Muscle of leg (tissue), 3 donors: ENCODE measurements at regions not wholly inside any gene's neighbourhood (a gene's known extent, or its start where the extent isn't known, plus 50 kb on each side); places are given as distances from the start of the nearest gene placed in this dataset.

Experiments
- DNase-seq: peaks from one replicate; pipeline ENCODE4 v3.0.0; 2013
- H3K27ac ChIP-seq: one replicate; pipeline ENCODE4 v1.5.1; 2013; ENCODE audit warnings: mild to moderate bottlenecking, low read length, control low read depth
- H3K27me3 ChIP-seq: one replicate; pipeline ENCODE4 v1.6.1; 2013; ENCODE audit warnings: low read length; ENCODE audit not compliant: control insufficient read depth, insufficient read depth
- H3K36me3 ChIP-seq: one replicate; pipeline ENCODE4 v1.6.1; 2013; ENCODE audit warnings: low read length; ENCODE audit not compliant: control insufficient read depth, insufficient read depth
- H3K4me1 ChIP-seq: one replicate; pipeline ENCODE4 v1.6.1; 2013; ENCODE audit warnings: low read length; ENCODE audit not compliant: control insufficient read depth, insufficient read depth
- H3K4me3 ChIP-seq: one replicate; pipeline ENCODE4 v1.5.1; 2013; ENCODE audit warnings: low read length, control low read depth
- H3K9me3 ChIP-seq: replicated peaks from 2 replicates; pipeline ENCODE4 v1.6.1; 2013; ENCODE audit warnings: low read depth, low read length; ENCODE audit not compliant: control insufficient read depth
- WGBS: methylation state at CpG from one replicate; pipeline ENCODE4 v1.1.5; 2013; ENCODE audit warnings: missing lambda C conversion rate; ENCODE audit not compliant: insufficient coverage; 5-methylcytosine and 5-hydroxymethylcytosine counted together

GRCh38 chr14:71532790-71533189 is 399.4 kb upstream of the RGS6 start:
- DNase-seq, result no peak
- H3K36me3 ChIP-seq, result no peaks in the 10 kb centered on the region
- H3K4me3 ChIP-seq, result no peak overlapping the region
- no peaks in the 10 kb centered on the region for H3K9me3 ChIP-seq
- WGBS, result no CpG with 5 or more reads among the region's 3 CpGs
- peaks cover 4% of the 10 kb centered on the region for H3K4me1 ChIP-seq
- no peaks in the 10 kb centered on the region for H3K27me3 ChIP-seq
- no peak overlapping the region for H3K27ac ChIP-seq

DNA sequence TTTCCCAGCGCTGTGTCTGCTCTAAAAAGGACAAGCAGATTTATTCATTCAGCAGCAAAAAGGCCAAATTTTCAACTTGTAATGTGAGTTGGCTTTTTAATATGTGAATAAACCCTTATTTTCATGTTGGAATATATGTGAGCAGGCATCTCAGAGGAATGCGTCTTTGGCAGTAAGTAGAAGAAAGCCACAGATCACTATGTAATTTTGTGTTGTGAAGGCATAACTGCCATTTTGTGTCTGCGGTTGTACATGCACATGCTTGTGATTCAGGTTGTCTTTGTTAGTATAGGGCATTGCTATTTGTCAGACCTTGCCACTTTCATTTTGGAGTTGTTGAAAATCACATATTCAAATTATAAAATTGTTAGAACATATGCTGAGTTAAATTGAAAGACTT is 398.8 kb upstream of the RGS6 start:
- no peaks in the 10 kb centered on the region for H3K9me3 ChIP-seq
- no peak overlapping the region for H3K27ac ChIP-seq
- no peaks in the 10 kb centered on the region for H3K27me3 ChIP-seq
- no peaks in the 10 kb centered on the region for H3K36me3 ChIP-seq
- peak; percentile 41 for DNase-seq
- peaks cover 4% of the 10 kb centered on the region for H3K4me1 ChIP-seq
- H3K4me3 ChIP-seq, result no peak overlapping the region
- WGBS, result 83% methylated on average over 1 of the region's 3 CpGs

- Histone ChIP-seq H3K4me3 (no peak overlapping the region), H3K27me3 (no peaks in the 10 kb centered on the region), H3K27ac (no peak overlapping the region), H3K4me1 (peaks cover 4% of the 10 kb centered on the region), H3K9me3 (no peaks in the 10 kb centered on the region), H3K36me3 (no peaks in the 10 kb centered on the region)
- no CpG with 5 or more reads among the region's 1 CpG for WGBS
- DNase-seq, result no peak
These were observed 398.4 kb upstream of the RGS6 start for GRCh38 chr14:71533800-71534199.

DNA sequence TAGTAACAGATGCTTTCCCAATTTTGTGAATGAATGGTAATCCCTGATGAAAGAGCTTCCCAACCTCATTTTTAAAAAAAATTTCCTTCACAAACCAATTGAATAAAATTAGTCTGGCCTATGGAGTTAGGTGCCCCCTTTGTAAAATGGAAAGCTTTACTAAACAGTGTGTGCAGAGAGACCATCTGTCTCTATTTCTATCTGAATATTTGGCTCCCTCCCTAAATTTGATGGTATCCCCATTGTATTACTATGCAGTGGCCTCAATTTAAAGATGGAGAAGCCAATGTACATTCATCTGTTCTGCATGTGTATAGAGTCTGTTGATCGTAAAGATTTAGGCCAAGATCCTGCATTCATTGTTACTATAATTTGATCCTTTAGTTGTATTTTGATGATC is 397.7 kb upstream of the RGS6 start:
- peaks cover 4% of the 10 kb centered on the region for H3K4me1 ChIP-seq
- H3K36me3 ChIP-seq, result no peaks in the 10 kb centered on the region
- H3K27ac ChIP-seq, result no peak overlapping the region
- no peak for DNase-seq
- H3K27me3 ChIP-seq, result no peaks in the 10 kb centered on the region
- no peaks in the 10 kb centered on the region for H3K9me3 ChIP-seq
- H3K4me3 ChIP-seq, result no peak overlapping the region
- no CpG with 5 or more reads among the region's 1 CpG for WGBS

DNA sequence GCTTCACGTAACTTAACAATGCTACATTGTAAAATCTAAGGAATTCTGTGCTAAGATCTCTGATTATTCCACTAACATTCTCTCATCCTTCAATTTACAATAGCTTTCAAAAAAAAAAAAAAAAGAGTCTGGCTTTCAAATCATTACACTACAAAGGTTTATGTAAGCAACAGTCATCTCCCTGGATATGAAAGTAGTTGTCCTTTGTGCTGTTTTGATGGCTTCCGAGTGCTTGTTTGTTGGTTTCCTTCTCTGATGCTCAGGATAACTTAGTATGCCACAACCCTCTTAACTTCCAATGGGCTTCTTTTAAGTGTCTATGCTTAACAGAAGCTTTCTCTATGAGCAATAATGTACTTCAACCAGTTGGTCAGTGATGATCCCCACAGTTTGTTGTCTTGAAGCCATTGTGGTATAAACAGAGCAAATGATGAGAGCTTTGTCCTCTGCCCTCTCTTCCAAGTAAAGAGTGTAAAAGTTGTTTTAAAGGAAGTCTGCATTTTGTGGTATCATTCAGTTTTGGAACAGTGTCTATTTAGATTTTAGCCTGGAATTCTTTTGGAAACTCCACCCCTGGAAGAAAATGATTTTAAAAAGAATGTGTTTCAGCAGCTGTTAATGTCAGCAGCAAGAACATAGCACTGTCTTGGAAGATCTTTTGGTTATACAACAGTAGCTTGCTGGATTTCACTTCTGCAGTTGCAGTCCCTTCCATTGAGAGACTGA is 396.1 kb upstream of the RGS6 start:
- H3K9me3 ChIP-seq, result no peaks in the 10 kb centered on the region
- no peaks in the 10 kb centered on the region for H3K27me3 ChIP-seq
- no peak overlapping the region for H3K4me3 ChIP-seq
- H3K27ac ChIP-seq, result peak overlapping the region; percentile 70
- peak; percentile 52 for DNase-seq
- no CpG with 5 or more reads among the region's 2 CpGs for WGBS
- H3K4me1 ChIP-seq, result peaks cover 10% of the 10 kb centered on the region
- no peaks in the 10 kb centered on the region for H3K36me3 ChIP-seq

- Histone ChIP-seq H3K36me3 (no peaks in the 10 kb centered on the region), H3K4me3 (no peak overlapping the region), H3K27me3 (no peaks in the 10 kb centered on the region), H3K9me3 (no peaks in the 10 kb centered on the region), H3K4me1 (peaks cover 10% of the 10 kb centered on the region), H3K27ac (no peak overlapping the region)
- 100% methylated on average over 2 of the region's 9 CpGs for WGBS
- DNase-seq, result no peak
These were observed 395.1 kb upstream of the RGS6 start for GRCh38 chr14:71536927-71537772.

DNA sequence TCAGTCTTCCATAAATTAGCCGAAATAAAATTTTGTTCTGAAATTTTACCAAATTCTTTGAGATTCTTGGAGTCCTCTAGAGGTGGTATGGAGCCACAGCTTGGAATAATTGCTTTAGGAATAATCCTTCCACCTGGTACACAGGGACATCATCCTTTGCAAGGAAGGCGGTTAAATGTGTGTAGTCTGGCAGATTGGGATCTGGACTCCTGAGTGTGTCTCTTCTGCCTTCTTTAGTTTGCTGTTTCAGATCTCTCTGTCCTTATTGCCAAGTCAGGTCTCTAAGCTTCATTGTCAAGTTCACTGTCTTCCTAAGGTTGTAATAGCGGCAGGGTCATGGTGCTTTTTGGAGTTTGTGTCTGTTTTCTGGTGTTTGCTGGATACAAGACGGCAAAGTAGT is 393.9 kb upstream of the RGS6 start:
- Histone ChIP-seq H3K27ac (no peak overlapping the region), H3K9me3 (no peaks in the 10 kb centered on the region), H3K4me3 (no peak overlapping the region), H3K4me1 (peaks cover 10% of the 10 kb centered on the region), H3K36me3 (no peaks in the 10 kb centered on the region), H3K27me3 (no peaks in the 10 kb centered on the region)
- WGBS, result 92% methylated on average over 2 of the region's 4 CpGs
- no peak for DNase-seq

- no peaks in the 10 kb centered on the region for H3K9me3 ChIP-seq
- WGBS, result no CpG with 5 or more reads among the region's 4 CpGs
- H3K4me1 ChIP-seq, result peaks cover 10% of the 10 kb centered on the region
- H3K27me3 ChIP-seq, result no peaks in the 10 kb centered on the region
- DNase-seq, result peak; percentile 88
- peak overlapping the region; percentile 64 for H3K27ac ChIP-seq
- H3K4me3 ChIP-seq, result no peak overlapping the region
- H3K36me3 ChIP-seq, result no peaks in the 10 kb centered on the region
These were observed 393.1 kb upstream of the RGS6 start for GRCh38 chr14:71538938-71539649.

- H3K9me3 ChIP-seq, result no peaks in the 10 kb centered on the region
- H3K4me1 ChIP-seq, result peaks cover 10% of the 10 kb centered on the region
- no peaks in the 10 kb centered on the region for H3K36me3 ChIP-seq
- DNase-seq, result peak; percentile 41
- H3K27ac ChIP-seq, result peak overlapping the region; percentile 64
- no peaks in the 10 kb centered on the region for H3K27me3 ChIP-seq
- no peak overlapping the region for H3K4me3 ChIP-seq
- WGBS, result 80% methylated on average over 1 of the region's 8 CpGs
These were observed 392.5 kb upstream of the RGS6 start for GRCh38 chr14:71539650-71540285.

DNA sequence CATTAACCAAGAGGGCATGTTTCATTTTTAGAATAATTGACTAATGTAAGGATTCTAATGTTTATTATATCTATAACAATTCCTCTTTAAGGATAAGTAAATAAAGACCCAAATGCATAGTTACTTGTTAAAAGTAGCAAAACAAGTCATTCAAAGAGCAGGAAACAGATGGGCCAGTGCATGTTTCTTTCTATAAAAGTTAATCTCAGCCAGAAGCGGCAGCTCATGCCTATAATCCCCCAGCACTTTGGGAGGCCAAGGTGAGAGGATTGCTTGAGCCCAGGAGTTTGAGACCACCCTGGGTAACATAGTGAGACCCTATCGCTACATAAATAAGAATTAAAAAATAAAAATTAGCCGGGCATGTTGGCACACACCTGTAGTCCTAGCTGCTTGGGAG is 391.0 kb upstream of the RGS6 start:
- no peak for DNase-seq
- Histone ChIP-seq H3K27ac (no peak overlapping the region), H3K4me1 (peaks cover 10% of the 10 kb centered on the region), H3K9me3 (no peaks in the 10 kb centered on the region), H3K27me3 (no peaks in the 10 kb centered on the region), H3K4me3 (no peak overlapping the region), H3K36me3 (no peaks in the 10 kb centered on the region)
- no CpG with 5 or more reads among the region's 3 CpGs for WGBS
